HG03108 (cell line): ENCODE measurements at regions not wholly inside any gene's neighbourhood (a gene's known extent, or its start where the extent isn't known, plus 50 kb on each side); places are given as distances from the start of the nearest gene placed in this dataset.

Experiments used
- ATAC-seq: cut with Tn5 transposase; IDR thresholded peaks from one replicate; pipeline ENCODE4 v1.9.1; 2021; ENCODE audit warnings: moderate library complexity; ENCODE audit not compliant: unreplicated experiment

DNA sequence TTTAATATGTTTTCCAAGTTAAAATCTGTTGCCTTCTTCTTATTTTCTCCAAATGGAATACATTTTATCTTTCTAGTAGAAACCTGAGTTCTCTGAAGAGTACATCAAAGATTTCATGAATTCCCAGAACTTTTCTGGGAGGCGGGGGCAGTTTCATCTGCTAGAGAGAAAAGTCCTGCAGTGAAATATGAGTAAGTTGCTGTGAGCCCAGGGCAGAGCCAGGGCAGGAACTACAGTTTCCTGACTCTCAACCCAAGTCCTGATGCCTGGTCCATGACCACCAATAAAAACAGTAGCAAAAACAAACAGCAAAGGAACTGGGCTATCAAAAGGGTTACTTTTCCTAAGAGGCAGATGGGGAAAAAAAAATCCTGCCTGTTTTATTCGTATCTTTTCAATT is 239.4 kb upstream of the CTSO start:
- ATAC-seq, result no peak

DNA sequence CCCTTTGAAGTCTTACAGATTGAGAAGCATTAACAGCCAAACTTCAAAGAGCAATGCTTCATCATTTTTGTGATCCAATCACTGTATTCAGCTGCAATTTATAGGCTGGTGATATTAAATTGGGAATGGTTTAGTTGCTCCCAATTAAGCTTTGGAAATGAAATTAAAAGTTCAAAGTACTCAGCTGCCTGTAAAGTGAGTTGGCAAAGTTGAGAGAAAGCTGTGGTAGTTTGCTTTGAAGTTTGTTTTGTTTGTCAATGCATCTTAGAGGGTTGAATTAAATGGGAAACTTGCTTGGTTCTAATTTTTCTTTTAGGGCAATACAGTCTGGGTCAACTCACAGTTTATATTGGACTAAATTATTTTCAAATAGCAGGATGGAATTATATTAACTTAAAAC is 238.4 kb upstream of the CTSO start:
- ATAC-seq, result no peak

DNA sequence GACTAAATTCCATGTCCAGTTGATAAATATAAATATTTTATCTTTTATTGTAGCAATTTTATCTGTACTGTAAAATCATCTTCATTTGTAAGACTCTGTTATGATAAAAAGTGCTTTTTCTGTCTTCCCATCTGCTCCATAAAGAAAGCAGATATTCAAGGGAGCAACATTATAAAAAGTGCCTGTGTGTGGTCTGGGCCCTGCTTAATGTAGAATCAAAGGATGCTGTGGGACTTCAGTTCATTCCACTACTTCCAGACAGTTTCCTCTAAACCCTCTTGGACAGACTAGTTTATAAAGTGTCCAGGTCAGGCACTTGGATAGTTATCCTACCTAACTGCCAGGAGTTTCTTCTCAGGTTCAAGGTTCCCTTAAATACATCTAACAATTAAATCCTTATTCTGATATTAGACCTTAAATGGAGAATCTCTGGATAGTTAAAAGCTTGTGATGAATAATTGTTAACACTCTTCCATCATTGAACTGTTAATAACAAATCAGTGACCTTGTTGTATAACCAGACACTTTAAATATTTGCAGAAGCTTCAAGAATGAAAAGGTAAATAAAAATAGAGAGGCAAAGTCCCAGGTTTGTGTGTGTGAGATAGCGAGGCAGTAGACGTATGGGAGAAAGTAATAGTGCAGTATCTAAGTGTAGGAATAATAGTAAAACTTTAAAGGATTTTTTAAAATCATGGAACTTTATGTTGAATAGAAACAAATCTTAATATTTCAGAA is 237.5 kb upstream of the CTSO start:
- ATAC-seq, result no peak

DNA sequence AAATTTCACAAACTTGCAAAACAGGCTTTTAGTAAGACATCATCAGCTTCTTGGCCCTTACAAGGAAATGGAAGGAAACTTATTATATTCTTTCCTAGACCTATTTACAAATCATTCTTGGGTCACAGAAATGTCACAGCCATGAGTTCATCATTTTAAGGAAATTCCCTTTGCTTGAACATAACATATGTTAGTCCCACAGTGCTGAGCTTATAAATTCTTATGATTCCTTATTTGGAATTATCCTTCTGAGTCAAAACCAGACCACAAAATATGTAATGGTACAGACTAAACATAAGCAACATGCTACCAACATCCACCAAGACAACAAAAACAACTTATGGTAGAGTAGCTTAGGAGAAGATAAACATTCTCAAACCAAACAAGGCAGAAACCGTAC is 236.9 kb upstream of the CTSO start:
- no peak for ATAC-seq

DNA sequence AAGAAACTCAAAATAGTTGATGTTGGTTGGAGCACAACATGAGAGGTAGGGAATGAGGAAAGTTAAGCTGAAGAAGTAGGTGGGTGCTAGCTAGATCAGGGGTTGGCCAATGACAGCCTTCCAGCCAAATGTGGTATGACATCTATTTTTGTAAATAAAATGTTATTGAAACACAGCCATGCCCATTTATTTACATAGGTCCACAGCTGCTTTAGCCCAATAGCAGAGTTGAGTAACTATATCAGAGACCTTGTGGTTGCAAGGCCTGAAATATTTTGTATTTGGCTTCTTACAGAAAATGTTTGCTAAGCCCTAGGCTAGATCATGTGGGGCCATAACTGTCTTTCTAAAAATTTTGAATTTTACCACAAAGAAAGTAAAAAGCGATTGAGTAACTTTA is 234.9 kb upstream of the CTSO start:
- no peak for ATAC-seq

DNA sequence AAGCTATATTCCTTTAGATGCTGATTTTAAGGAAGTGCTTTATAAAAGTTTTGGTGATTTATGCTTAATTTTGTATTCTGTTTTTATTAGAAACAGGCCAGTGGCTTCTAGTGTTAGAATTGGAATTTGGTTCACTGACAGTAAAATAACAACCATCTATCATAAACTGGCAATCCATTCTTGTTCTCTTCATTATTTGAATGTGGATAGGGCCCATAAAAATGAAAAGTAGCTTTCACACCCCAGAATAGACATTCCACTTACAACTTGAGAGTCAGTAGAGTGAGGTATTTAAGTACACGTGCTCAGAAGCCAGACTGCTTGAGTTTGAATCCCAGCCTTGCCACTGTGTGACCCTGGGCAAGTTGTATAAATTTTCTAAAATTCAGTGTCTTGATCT is 232.4 kb upstream of the CTSO start:
- ATAC-seq, result no peak

DNA sequence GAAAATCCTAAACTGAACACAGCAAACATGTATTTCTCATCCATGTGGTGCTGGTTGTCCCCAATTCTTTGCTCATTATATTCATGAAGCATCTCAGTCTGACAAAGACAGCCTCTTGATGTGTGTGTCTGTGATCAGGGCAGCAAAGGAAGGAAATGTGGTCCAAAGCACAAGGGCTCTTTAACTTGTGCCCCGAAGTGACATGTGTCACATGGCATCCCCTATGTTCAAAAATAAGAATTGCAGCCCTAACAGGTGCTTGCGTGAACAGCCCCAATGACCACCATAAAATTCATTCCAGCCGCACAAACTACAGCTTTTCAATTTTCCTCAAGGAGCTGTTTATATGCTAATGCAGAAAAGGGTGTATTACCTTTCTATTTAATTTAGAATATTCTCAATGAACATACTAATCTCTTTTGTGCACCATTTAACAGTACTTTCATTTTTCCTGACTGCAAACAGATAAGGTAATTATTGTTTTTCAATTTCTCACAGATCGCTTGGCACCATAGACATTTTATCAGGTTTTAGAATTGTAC is 231.9 kb upstream of the CTSO start:
- no peak for ATAC-seq

DNA sequence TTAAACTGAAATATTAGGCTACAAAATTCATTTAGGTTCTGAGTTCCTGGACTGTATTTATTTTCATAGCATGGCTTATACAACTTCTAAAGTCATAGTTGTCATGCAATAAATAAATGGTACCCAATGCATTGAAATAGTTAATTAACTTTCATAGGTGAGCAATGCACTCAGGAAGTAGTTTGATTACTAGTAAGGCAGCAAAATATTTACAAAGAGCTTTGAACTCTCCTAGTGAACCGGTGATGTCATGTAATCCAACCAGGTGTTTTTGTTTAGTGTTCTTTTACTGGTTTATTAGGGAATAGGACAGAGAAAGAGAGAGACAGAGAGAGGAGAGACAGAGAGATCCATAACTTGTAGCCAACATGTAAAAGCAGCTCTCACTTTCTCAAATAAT is 228.6 kb upstream of the CTSO start:
- no peak for ATAC-seq

DNA sequence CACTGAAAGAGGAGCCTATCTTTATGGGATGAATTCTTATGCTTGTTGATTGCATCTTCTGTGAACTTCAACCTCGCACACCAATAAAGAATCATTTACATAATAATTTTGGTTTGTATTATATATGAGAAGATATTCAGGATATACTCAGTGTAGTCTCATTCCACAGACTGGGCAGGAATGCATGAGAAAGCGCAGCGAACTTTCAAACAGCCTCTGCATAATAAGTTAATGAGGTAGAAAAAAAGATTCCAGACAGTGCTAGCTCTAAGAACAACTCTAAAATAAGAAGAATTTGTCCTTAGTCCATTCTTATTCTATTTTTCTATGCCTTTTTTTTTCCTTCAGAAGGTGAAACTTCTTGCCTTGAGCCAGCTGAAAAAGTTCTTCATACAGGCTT is 224.3 kb upstream of the CTSO start:
- ATAC-seq, result no peak

DNA sequence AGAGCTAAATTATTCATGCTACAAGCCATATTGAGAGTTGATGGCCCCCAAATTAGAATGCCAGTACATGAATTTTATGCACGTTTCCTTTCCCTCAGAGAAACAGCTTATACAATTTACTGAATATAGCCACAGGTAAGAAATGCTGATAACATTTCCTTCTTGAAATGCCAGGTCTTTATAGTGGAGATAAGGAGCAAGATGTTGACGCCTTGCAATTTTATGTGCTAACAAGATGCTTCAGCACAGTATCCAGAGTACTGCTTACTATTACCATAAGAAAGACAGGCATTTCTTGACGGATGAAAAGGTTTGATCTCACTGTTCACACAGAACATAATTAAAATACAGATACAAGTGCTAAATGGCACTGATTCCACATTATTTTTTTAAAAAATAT is 223.2 kb upstream of the CTSO start:
- no peak for ATAC-seq

DNA sequence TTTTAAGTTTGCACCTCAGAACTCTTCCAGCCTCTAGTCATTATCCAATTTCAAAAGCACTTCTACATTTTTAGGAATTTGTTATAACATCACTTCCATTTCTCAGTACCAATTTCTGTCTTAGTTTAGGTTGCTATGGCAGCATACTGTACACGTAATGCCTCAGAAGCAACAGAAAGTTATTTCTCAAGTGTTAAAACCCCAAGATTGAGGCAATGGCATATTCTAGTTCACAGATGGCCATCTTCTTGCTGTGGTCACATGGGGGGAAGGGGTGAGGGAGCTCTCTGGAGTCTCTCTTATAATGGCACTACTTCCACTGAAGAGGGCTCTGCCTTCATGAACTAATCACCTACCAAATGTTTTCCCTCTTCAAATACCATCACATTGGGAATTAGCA is 220.3 kb upstream of the CTSO start:
- ATAC-seq, result no peak

DNA sequence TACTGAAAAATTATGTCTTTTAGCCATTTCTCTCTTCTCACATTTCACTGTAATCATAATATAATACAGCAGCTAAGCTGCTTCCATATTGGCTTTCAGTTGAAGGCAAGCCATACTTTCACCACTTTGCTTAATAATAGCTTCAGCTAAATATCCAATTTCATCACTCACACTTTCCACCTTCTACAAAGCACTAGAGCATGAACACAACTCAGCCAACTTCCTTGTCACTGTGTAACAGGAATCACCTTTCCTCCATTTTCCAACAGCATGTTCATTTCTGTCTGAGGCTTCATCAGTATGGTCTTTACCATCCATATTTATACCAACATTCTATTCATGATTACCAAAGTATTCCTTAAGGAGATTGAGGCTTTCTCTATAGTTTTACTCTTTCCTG is 219.8 kb upstream of the CTSO start:
- no peak for ATAC-seq

DNA sequence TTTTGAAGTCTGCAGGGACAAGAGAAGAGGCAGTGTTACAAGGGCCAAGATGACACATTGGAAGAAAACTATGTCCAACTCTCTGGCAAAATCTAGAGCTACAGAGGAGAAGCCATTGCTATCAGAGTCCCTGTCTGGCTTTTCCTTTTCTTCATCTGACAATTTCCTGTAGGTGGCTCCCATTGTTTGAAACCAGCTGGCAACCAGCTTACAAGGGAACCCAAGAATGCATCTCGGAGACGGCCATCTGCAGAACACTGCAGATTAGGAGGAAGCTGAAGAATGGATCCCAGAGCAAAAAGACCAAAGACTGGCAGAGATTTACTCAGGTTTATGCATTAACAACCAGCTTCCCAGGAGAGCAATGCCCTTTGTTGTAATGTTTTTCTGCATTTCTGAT is 216.2 kb upstream of the CTSO start:
- ATAC-seq, result no peak

DNA sequence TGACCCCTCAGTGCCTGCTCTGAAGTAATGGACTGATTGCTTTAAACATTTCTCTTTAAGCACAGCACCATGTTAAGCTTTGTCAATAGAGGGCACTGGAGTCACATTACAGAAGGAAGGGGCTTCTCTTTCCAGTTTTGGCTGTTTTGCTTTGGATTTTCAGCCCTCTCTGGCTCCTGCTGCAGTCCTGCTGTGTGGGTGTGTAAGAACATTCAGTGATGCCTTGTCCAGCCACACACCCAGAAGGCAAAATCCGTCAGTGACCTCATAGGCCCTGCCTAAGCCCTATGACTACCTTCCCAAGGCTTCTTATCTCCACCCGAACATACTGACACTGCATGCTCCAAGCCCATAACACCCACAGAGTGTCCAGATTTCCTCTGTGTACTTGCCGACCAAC is 215.3 kb upstream of the CTSO start:
- ATAC-seq, result no peak

DNA sequence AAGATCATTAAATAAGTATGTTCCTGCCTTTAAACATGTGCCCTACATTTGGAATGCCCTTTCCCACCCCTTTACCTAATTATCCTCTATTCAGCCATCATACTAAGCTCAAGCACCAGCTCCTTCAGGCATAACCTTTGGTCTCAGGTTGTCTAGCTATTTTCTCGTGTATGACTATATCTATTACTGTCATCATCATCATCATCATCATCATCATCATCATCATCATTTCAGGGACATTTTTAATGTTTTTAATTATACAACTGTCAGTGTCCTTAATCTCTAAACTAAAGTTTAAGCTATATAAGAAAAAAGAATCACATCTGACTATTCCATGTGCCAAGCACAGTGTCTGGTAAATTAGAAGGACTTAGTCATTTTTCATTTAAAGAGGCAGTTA is 214.6 kb upstream of the CTSO start:
- no peak for ATAC-seq

DNA sequence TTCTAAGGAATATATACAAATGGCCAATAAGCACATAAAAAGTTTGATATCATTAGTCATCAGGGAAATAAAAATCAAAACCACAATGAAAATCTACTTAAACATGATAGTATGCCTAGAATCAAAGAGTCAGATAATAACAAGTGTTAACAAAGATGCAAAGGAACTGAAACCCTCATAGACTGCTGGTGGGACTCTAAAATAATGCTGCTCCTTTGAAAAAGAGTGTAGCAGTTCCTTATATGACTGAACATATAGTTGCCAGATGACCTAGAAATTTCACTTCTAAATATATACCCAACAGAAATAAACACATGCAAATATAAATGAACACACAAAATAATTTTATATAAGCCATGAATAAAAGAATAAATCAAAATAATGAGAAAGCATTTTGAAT is 205.1 kb upstream of the CTSO start:
- no peak for ATAC-seq

DNA sequence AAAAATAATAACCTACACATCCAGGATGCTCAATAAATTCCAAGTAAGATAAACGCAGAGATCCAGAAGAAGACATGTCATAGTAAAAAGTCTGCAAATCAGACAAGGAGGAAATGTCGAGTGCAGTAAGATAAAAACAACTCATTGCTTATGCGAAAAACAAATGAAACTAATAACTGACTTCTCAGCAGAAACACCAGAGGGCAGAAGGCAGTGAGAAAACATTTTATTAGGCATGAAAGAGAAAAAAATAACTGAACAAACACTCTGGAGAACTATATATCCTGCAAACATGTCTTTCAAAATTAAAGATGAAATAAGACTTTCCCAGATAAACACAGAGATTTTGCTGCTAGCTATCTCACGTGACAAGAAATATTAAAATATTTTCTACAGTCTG is 201.3 kb upstream of the CTSO start:
- ATAC-seq, result no peak

DNA sequence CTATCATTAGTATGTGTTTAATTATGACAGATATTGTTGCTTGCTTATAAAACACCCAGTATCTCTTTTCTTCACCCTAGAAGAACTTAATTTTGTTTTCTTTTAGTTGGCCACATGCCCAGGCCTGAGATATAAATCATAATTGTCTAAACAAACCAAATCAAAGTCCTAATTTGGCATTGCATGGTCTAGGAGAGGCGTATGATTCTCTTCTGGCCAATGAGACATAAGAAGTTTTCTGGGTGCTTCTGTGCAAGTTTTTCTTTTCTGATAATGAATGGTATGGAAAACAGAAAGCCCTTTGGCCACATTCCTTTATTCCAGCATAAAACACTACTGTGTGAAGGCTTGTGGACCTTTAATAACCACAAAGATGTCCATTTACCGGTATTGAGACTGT is 192.9 kb upstream of the CTSO start:
- no peak for ATAC-seq

DNA sequence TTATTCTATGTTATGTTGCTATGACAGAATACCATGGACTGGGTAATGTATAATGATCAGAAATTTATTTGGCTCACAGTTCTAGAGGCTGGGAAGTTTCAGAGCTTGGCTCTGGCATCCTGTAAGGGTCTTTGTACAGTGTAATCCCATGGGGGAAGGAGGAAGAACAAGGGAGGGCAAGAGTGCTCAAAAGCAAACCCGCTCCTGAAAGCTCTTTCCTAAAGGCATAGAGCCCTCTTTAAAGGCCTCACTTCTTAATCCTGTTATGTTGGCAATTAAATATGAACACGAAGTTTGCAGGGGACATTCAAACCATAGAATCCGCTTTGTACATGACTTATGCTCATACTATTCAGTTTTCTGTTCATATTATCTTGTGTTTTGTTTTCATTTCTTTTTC is 191.3 kb upstream of the CTSO start:
- ATAC-seq, result no peak

DNA sequence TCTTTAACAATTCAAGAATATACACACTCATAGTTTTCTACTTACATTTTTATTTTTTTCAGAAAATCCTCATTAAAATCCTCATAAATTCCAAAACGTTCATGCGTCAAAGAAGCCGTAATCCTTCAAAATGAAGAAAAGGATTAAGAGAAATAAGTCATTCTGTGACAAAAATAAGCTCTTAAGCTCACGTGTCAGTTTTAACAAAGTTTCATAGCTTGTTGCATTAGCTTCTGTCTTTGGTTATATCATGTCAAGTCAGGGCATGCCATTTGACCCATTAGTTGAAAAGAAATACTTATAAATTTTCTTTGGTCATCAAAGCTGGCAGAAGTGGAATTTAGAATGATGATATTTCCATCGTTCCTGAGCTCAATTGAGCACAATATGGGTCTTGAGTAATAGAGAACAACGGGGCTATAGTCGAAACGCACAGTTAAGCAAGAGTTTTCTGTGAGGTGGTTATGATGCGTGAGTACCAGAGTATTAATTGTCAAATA is 185.2 kb upstream of the CTSO start:
- no peak for ATAC-seq

DNA sequence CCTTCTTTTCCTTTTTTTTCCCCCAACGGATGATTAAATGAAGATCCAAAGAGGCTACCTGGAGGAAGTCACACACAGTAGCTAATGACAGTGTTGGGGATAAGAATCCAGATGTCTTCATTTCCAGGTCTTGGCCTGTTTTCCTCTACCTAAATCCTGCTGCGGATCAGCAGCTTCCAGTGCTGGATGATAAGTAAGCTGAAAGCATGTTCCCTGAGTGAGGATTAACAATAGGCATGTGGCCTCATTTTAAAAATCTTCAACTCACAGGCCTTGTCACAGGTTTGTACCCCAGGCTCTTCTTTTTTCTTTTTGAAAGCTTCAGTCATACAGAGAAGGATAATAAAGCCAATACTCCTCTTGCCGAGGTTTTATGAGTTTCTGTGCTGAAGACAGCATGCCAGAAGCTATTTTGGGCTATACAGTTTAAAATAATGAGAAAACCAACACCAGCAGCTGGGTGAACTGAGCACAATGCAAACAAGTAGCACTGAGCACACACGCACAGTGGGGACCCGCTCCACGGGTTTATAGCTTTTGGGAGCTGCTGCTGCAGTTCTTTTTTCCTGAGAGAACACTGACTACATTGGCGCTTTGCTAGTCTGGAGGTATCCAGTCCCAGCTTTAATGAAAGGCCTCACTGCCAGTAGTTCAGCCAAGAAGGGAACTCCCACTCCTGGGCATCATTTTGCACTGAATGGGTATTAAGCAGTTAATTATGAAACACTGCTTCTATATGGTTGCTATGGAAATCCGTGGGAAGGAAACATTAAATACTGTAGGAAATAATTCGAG is 184.2 kb upstream of the CTSO start:
- ATAC-seq, result no peak

DNA sequence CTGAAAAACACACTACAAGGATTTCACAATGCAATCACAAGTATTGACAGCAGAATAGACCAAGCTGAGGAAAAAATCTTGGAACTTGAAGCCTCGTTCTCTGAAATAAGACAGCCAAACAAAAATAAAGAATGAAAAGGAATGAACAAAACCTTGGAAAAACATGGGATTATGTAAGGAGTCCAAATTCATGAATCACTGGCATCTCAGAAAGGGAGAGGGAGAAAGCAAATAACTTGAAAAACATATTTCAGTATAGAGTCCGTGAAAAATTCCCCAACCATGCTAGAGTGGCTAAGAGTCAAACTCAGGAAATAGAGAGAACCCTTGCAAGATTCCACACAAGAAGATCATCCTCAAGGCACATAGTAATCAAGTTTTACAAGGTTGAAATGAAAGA is 178.5 kb upstream of the CTSO start:
- no peak for ATAC-seq
